Fibroblast of lung (primary cell): ENCODE measurements at regions not wholly inside any gene's neighbourhood (a gene's known extent, or its start where the extent isn't known, plus 50 kb on each side); places are given as distances from the start of the nearest gene placed in this dataset.

Experiments
- EZH2 ChIP-seq: IDR thresholded peaks from 2 replicates; pipeline ENCODE4 v1.5.1; 2012; ENCODE audit warnings: low read length, control low read depth, mild to moderate bottlenecking; ENCODE audit errors: missing control alignments
- TF ChIP-seq, protein P1 (sequence below), 2 donors: IDR thresholded peaks in 1 of 2; conservative IDR thresholded peaks in 1 of 2; 1 replicate in 1 of 2; 2 replicates in 1 of 2; pipeline ENCODE4 v1.5.1; 2011 to 2012; ENCODE audit warnings: low read length in 2 of 2, control low read depth in 1 of 2, inconsistent platforms in 1 of 2, low read depth in 1 of 2, mild to moderate bottlenecking in 1 of 2

DNA sequence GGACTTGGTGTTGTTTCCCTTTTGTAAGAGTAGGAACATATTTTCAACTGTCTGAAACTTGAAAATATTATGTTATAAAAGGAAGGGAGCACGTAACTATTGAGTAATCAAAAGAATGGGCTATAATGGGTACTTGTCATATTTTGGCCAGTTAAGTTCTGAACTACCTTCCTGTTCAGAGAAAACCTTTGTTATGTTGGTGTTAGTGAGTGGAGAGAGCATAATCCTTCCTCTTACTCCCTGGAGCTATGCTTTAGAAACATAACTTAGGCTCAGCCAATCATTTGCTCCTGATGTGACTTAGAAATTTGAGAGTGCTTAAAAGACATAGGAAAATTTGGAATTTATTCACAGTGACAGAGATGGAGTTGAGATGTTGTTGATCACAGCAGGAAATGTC is 482.5 kb upstream of the SPRY2 start:
- TF ChIP-seq, protein P1, sequence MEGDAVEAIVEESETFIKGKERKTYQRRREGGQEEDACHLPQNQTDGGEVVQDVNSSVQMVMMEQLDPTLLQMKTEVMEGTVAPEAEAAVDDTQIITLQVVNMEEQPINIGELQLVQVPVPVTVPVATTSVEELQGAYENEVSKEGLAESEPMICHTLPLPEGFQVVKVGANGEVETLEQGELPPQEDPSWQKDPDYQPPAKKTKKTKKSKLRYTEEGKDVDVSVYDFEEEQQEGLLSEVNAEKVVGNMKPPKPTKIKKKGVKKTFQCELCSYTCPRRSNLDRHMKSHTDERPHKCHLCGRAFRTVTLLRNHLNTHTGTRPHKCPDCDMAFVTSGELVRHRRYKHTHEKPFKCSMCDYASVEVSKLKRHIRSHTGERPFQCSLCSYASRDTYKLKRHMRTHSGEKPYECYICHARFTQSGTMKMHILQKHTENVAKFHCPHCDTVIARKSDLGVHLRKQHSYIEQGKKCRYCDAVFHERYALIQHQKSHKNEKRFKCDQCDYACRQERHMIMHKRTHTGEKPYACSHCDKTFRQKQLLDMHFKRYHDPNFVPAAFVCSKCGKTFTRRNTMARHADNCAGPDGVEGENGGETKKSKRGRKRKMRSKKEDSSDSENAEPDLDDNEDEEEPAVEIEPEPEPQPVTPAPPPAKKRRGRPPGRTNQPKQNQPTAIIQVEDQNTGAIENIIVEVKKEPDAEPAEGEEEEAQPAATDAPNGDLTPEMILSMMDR (conservative IDR thresholded peaks at IDR 0.05 in 1 of 2, IDR thresholded peaks at IDR 0.05 in 1 of 2; ENCODE audit: low read depth in 1 of 2, low read length in 2 of 2), result no peak
- no peak for TF ChIP-seq EZH2
